ENCODE measurements at regions not wholly inside any gene's neighbourhood (a gene's known extent, or its start where the extent isn't known, plus 50 kb on each side); places are given as distances from the start of the nearest gene placed in this dataset.
"Not testable (repeated sequence)": the region's sequence is repeated elsewhere in the genome, so short reads cannot be mapped to it uniquely, and the experiment has no call there.

DNA sequence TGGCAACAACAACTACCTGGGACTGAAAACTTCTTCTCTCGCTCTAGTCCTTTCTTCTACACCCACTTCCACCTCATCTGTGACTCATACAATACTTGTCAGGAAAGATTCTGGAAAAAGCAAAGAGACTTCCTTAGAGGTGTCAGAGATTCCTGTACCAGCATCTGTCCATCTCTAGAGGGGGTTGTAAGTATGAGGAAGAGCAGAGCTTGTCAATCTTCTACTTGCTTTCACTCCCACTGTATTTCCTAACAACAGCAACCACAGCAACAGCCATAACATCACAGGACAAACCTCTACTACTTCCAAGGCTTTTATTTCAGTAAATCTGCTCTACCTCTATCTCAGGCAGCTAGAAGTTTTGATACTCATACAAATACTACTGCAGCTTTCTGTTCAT, 1479.5 kb downstream of the RPIA start:
- H2BK5ac ChIP-seq (ENCODE audit: low read depth, low read length, poor library complexity, severe bottlenecking); H3K27me3 ChIP-seq (ENCODE audit: control insufficient read depth, insufficient read depth, low read length); H2AK9ac ChIP-seq (replicated peaks; ENCODE audit: low read depth, low read length, poor library complexity); H4K91ac ChIP-seq (ENCODE audit: insufficient read depth, low read depth, low read length); H3K36me3 ChIP-seq (ENCODE audit: control insufficient read depth, insufficient read depth, low read length); H2AK5ac ChIP-seq (ENCODE audit: low read depth, low read length); H4K8ac ChIP-seq (ENCODE audit: low read depth in 2 of 2, low read length in 2 of 2); H3K4me1 ChIP-seq (ENCODE audit: control insufficient read depth, insufficient read depth, low read length); H3K14ac ChIP-seq (replicated peaks; ENCODE audit: low read depth, low read length); H4K5ac ChIP-seq (ENCODE audit: low read depth, low read length); H4K20me1 ChIP-seq (ENCODE audit: insufficient read depth, low read length); H3K9me3 ChIP-seq (ENCODE audit: control insufficient read depth, insufficient read depth, low read length); POLR2A ChIA-PET (ENCODE audit: unreplicated experiment); dilution Hi-C loops (cut with HindIII; ENCODE audit: low sequenced_read_pairs, unreplicated experiment); H3K4me2 ChIP-seq (ENCODE audit: low read depth, low read length); H3K56ac ChIP-seq (ENCODE audit: extremely low read depth, insufficient read depth, low read length); H3K27ac ChIP-seq (ENCODE audit: insufficient read depth, low read length); DNase-seq; intact Hi-C loops (cut with micrococcal nuclease); H2BK15ac ChIP-seq (ENCODE audit: low read depth, low read length); BruUV-seq (replicated peaks); H3K4me3 ChIP-seq (ENCODE audit: insufficient read depth, low read depth, low read length); in situ Hi-C loops (cut with MboI; ENCODE audit: low sequenced_read_pairs); H3K23ac ChIP-seq (ENCODE audit: low read depth, low read length); H3K4ac ChIP-seq (ENCODE audit: low read depth, low read length); CTCF ChIA-PET; H2BK20ac ChIP-seq (ENCODE audit: low read depth, low read length); ATAC-seq (ENCODE audit: low read depth); H3K9ac ChIP-seq (ENCODE audit: low read depth, low read length); H3K9me1 ChIP-seq (ENCODE audit: insufficient read depth, low read length); H3K18ac ChIP-seq (ENCODE audit: low read depth, low read length); H2AFZ ChIP-seq (replicated peaks; ENCODE audit: low read length, poor library complexity); H2BK120ac ChIP-seq (ENCODE audit: low read depth, low read length); H3K79me1 ChIP-seq (ENCODE audit: low read depth in 1 of 2, low read length in 2 of 2): not testable (repeated sequence)
- WGBS, 2 experiments (ENCODE audit: extremely low coverage in 2 of 2, insufficient read length in 1 of 2) = no CpG with 5 or more reads among the region's 1 CpG

DNA sequence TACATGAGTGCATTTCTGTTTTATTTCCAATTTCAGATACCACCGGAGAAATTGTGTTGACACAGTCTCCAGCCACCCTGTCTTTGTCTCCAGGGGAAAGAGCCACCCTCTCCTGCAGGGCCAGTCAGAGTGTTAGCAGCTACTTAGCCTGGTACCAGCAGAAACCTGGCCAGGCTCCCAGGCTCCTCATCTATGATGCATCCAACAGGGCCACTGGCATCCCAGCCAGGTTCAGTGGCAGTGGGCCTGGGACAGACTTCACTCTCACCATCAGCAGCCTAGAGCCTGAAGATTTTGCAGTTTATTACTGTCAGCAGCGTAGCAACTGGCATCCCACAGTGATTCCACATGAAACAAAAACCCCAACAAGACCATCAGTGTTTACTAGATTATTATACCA, 1481.6 kb downstream of the RPIA start:
- H3K9me3 ChIP-seq (ENCODE audit: control insufficient read depth, insufficient read depth, low read length); H4K91ac ChIP-seq (ENCODE audit: insufficient read depth, low read depth, low read length); H4K5ac ChIP-seq (ENCODE audit: low read depth, low read length); H2AK5ac ChIP-seq (ENCODE audit: low read depth, low read length); H3K27me3 ChIP-seq (ENCODE audit: control insufficient read depth, insufficient read depth, low read length); H3K4me1 ChIP-seq (ENCODE audit: control insufficient read depth, insufficient read depth, low read length); H4K20me1 ChIP-seq (ENCODE audit: insufficient read depth, low read length); POLR2A ChIA-PET (ENCODE audit: unreplicated experiment); H3K79me1 ChIP-seq (ENCODE audit: low read depth in 1 of 2, low read length in 2 of 2); intact Hi-C loops (cut with micrococcal nuclease); H4K8ac ChIP-seq (ENCODE audit: low read depth in 2 of 2, low read length in 2 of 2); ATAC-seq (ENCODE audit: low read depth); CTCF ChIA-PET; H3K14ac ChIP-seq (replicated peaks; ENCODE audit: low read depth, low read length); DNase-seq; H2AFZ ChIP-seq (replicated peaks; ENCODE audit: low read length, poor library complexity); H3K36me3 ChIP-seq (ENCODE audit: control insufficient read depth, insufficient read depth, low read length); BruUV-seq (replicated peaks); H2AK9ac ChIP-seq (replicated peaks; ENCODE audit: low read depth, low read length, poor library complexity); H2BK120ac ChIP-seq (ENCODE audit: low read depth, low read length); H2BK15ac ChIP-seq (ENCODE audit: low read depth, low read length); H3K18ac ChIP-seq (ENCODE audit: low read depth, low read length); H3K4ac ChIP-seq (ENCODE audit: low read depth, low read length); H3K9ac ChIP-seq (ENCODE audit: low read depth, low read length); H2BK5ac ChIP-seq (ENCODE audit: low read depth, low read length, poor library complexity, severe bottlenecking); H3K56ac ChIP-seq (ENCODE audit: extremely low read depth, insufficient read depth, low read length); H3K4me2 ChIP-seq (ENCODE audit: low read depth, low read length); H3K9me1 ChIP-seq (ENCODE audit: insufficient read depth, low read length); H3K27ac ChIP-seq (ENCODE audit: insufficient read depth, low read length); dilution Hi-C loops (cut with HindIII; ENCODE audit: low sequenced_read_pairs, unreplicated experiment); H3K4me3 ChIP-seq (ENCODE audit: insufficient read depth, low read depth, low read length); H2BK20ac ChIP-seq (ENCODE audit: low read depth, low read length); in situ Hi-C loops (cut with MboI; ENCODE audit: low sequenced_read_pairs); H3K23ac ChIP-seq (ENCODE audit: low read depth, low read length): not testable (repeated sequence)
- no CpG with 5 or more reads among the region's 2 CpGs for WGBS, 2 experiments (ENCODE audit: extremely low coverage in 2 of 2, insufficient read length in 1 of 2)
